Fibroblast of lung (primary cell): ENCODE measurements at regions not wholly inside any gene's neighbourhood (a gene's known extent, or its start where the extent isn't known, plus 50 kb on each side); places are given as distances from the start of the nearest gene placed in this dataset.

Source experiments
- DNase-seq, 2 donors: peaks; one replicate each; pipeline versions ENCODE4 v3.0.0 to v3.0.0-alpha.2; 2010; ENCODE audit warnings: low read depth in 2 of 2
- H2AFZ ChIP-seq: 2 replicates; pipeline ENCODE4 v1.5.1; 2012; ENCODE audit warnings: low read length, control low read depth, inconsistent platforms
- H3K27ac ChIP-seq: 2 replicates; pipeline ENCODE4 v1.5.1; 2011; ENCODE audit warnings: low read length, control low read depth; ENCODE audit not compliant: insufficient read depth
- H3K27me3 ChIP-seq: 2 replicates; pipeline ENCODE4 v1.5.1; 2011; ENCODE audit warnings: mild to moderate bottlenecking, low read length; ENCODE audit not compliant: control insufficient read depth, insufficient read depth
- H3K36me3 ChIP-seq: 2 replicates; pipeline ENCODE4 v1.5.1; 2011; ENCODE audit warnings: low read length; ENCODE audit not compliant: control insufficient read depth, insufficient read depth
- H3K4me1 ChIP-seq: 2 replicates; pipeline ENCODE4 v1.5.1; 2011; ENCODE audit warnings: low read length; ENCODE audit not compliant: control insufficient read depth, insufficient read depth; ENCODE audit errors: extremely low read depth
- H3K4me2 ChIP-seq: 2 replicates; pipeline ENCODE4 v1.5.1; 2011; ENCODE audit warnings: low read length, control low read depth; ENCODE audit not compliant: insufficient read depth; ENCODE audit errors: extremely low read depth
- H3K4me3 ChIP-seq, 4 experiments: fragments of 200-600 bp in 1 of 4; sonication (generic) in 1 of 4; replicated peaks in 1 of 4; 2 replicates each; pipeline ENCODE4 v1.5.1; 2011 to 2016; ENCODE audit warnings: low read length in 4 of 4, low read depth in 3 of 4, mild to moderate bottlenecking in 3 of 4, control low read depth in 2 of 4, inconsistent platforms in 1 of 4, mixed read lengths in 1 of 4; ENCODE audit not compliant: insufficient read depth in 1 of 4; ENCODE audit errors: control extremely low read depth in 1 of 4
- H3K79me2 ChIP-seq: 2 replicates; pipeline ENCODE4 v1.5.1; 2012; ENCODE audit warnings: mild to moderate bottlenecking, low read length, inconsistent platforms; ENCODE audit not compliant: control insufficient read depth, insufficient read depth
- H3K9ac ChIP-seq: 2 replicates; pipeline ENCODE4 v1.5.1; 2011; ENCODE audit warnings: mild to moderate bottlenecking, low read length, control low read depth; ENCODE audit not compliant: insufficient read depth
- H3K9me3 ChIP-seq: 2 replicates; pipeline ENCODE4 v1.5.1; 2012; ENCODE audit warnings: low read depth, low read length; ENCODE audit not compliant: control insufficient read depth, insufficient read depth
- H4K20me1 ChIP-seq: 2 replicates; pipeline ENCODE4 v1.5.1; 2011; ENCODE audit warnings: low read length; ENCODE audit not compliant: control insufficient read depth, insufficient read depth; ENCODE audit errors: extremely low read depth
- EZH2 ChIP-seq: IDR thresholded peaks from 2 replicates; pipeline ENCODE4 v1.5.1; 2012; ENCODE audit warnings: low read length, control low read depth, mild to moderate bottlenecking; ENCODE audit errors: missing control alignments
- TF ChIP-seq, protein P1 (sequence below), 2 donors: IDR thresholded peaks in 1 of 2; conservative IDR thresholded peaks in 1 of 2; 1 replicate in 1 of 2; 2 replicates in 1 of 2; pipeline ENCODE4 v1.5.1; 2011 to 2012; ENCODE audit warnings: low read length in 2 of 2, control low read depth in 1 of 2, inconsistent platforms in 1 of 2, low read depth in 1 of 2, mild to moderate bottlenecking in 1 of 2

DNA sequence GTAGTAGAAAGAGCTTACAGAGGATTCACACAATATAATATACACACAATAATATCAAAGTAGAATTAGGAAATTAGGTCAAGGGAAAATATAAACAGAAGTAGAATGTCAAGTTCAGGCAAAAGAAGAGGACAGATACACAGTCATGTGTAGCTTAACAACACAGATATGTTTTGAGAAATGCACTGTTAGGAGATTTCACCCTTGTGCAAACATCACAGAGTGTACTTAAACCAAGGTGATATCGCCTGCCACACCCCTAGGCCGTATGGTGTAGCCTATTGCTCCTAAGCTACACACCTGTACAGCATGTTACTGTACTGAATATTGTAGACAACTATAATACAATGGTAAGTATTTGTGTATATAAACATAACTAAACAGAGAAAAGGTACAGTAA, 110.0 kb upstream of the EDNRA start:
- no peak overlapping the region for H3K4me2 ChIP-seq
- H3K4me1 ChIP-seq = no peaks in the 10 kb centered on the region
- DNase-seq = no peak
- H3K9ac ChIP-seq = no peak overlapping the region
- H3K79me2 ChIP-seq = no peaks in the 10 kb centered on the region
- no peak overlapping the region for H3K27ac ChIP-seq
- no peak overlapping the region for H3K4me3 ChIP-seq
- no peaks in the 10 kb centered on the region for H3K9me3 ChIP-seq
- TF ChIP-seq, protein P1, sequence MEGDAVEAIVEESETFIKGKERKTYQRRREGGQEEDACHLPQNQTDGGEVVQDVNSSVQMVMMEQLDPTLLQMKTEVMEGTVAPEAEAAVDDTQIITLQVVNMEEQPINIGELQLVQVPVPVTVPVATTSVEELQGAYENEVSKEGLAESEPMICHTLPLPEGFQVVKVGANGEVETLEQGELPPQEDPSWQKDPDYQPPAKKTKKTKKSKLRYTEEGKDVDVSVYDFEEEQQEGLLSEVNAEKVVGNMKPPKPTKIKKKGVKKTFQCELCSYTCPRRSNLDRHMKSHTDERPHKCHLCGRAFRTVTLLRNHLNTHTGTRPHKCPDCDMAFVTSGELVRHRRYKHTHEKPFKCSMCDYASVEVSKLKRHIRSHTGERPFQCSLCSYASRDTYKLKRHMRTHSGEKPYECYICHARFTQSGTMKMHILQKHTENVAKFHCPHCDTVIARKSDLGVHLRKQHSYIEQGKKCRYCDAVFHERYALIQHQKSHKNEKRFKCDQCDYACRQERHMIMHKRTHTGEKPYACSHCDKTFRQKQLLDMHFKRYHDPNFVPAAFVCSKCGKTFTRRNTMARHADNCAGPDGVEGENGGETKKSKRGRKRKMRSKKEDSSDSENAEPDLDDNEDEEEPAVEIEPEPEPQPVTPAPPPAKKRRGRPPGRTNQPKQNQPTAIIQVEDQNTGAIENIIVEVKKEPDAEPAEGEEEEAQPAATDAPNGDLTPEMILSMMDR (conservative IDR thresholded peaks at IDR 0.05 in 1 of 2, IDR thresholded peaks at IDR 0.05 in 1 of 2; ENCODE audit: low read depth in 1 of 2, low read length in 2 of 2) = no peak
- H3K36me3 ChIP-seq = no peaks in the 10 kb centered on the region
- H4K20me1 ChIP-seq = no peaks in the 10 kb centered on the region
- H2AFZ ChIP-seq = no peak overlapping the region
- no peaks in the 10 kb centered on the region for H3K27me3 ChIP-seq

DNA sequence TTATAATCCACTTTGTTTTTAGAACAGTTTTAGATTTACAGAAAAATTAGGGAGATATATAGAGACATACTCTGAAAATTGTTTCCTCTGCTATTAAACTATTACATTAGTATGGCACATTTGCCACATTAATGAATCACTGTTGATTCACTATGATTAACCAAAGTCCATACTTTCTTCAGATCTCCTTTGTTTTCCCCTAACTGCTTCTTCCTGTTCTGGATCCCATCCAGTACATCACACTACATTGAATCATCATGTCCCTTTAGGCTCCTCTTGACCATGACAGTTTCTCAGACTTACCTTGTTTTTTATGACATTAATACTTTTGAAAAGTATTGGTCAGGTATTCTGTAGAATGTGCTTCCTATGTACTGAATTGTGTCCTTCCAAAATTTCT, 109.2 kb upstream of the EDNRA start:
- no peaks in the 10 kb centered on the region for H3K36me3 ChIP-seq
- no peaks in the 10 kb centered on the region for H3K79me2 ChIP-seq
- no peaks in the 10 kb centered on the region for H4K20me1 ChIP-seq
- H3K27ac ChIP-seq = no peak overlapping the region
- DNase-seq = peak in 1 of 2 donors; percentile 81
- TF ChIP-seq EZH2 = no peak
- TF ChIP-seq, protein P1 (conservative IDR thresholded peaks at IDR 0.05 in 1 of 2, IDR thresholded peaks at IDR 0.05 in 1 of 2; ENCODE audit: low read depth in 1 of 2, low read length in 2 of 2) = no peak
- no peak overlapping the region for H3K4me3 ChIP-seq
- H3K4me2 ChIP-seq = no peak overlapping the region
- H3K27me3 ChIP-seq = no peaks in the 10 kb centered on the region
- H3K9ac ChIP-seq = no peak overlapping the region
- no peak overlapping the region for H2AFZ ChIP-seq
- no peaks in the 10 kb centered on the region for H3K4me1 ChIP-seq
- no peaks in the 10 kb centered on the region for H3K9me3 ChIP-seq

- no peaks in the 10 kb centered on the region for H3K27me3 ChIP-seq
- H4K20me1 ChIP-seq = no peaks in the 10 kb centered on the region
- H3K27ac ChIP-seq = no peak overlapping the region
- no peak for DNase-seq
- TF ChIP-seq, protein P1 (conservative IDR thresholded peaks at IDR 0.05 in 1 of 2, IDR thresholded peaks at IDR 0.05 in 1 of 2; ENCODE audit: low read depth in 1 of 2, low read length in 2 of 2) = no peak
- TF ChIP-seq EZH2 = no peak
- no peak overlapping the region for H3K4me2 ChIP-seq
- no peaks in the 10 kb centered on the region for H3K36me3 ChIP-seq
- H3K4me3 ChIP-seq = no peak overlapping the region
- H3K9me3 ChIP-seq = no peaks in the 10 kb centered on the region
- no peaks in the 10 kb centered on the region for H3K79me2 ChIP-seq
- no peak overlapping the region for H3K9ac ChIP-seq
- no peak overlapping the region for H2AFZ ChIP-seq
- H3K4me1 ChIP-seq = no peaks in the 10 kb centered on the region
These were observed 102.1 kb upstream of the EDNRA start for GRCh38 chr4:147378780-147379179.
